Subcutaneous abdominal adipose tissue (tissue), 5 donors: ENCODE measurements at regions not wholly inside any gene's neighbourhood (a gene's known extent, or its start where the extent isn't known, plus 50 kb on each side); places are given as distances from the start of the nearest gene placed in this dataset.
"Not testable (repeated sequence)": the region's sequence is repeated elsewhere in the genome, so short reads cannot be mapped to it uniquely, and the experiment has no call there.

Source experiments
- H3K27ac ChIP-seq: one replicate; pipeline ENCODE4 v1.7.0; 2013; ENCODE audit warnings: low read depth, mild to moderate bottlenecking, inconsistent platforms, low read length, moderate library complexity
- H3K27me3 ChIP-seq, 5 donors: one replicate each; pipeline ENCODE4 v1.7.0; 2013; ENCODE audit warnings: low read length in 5 of 5, inconsistent platforms in 1 of 5; ENCODE audit not compliant: control insufficient read depth in 5 of 5, insufficient read depth in 4 of 5
- H3K36me3 ChIP-seq, 5 donors: one replicate each; pipeline ENCODE4 v1.7.0; 2013; ENCODE audit warnings: low read length in 5 of 5; ENCODE audit not compliant: control insufficient read depth in 5 of 5, insufficient read depth in 5 of 5
- H3K4me1 ChIP-seq, 5 donors: one replicate each; pipeline ENCODE4 v1.7.0; 2013; ENCODE audit warnings: low read length in 5 of 5, mild to moderate bottlenecking in 3 of 5, moderate library complexity in 1 of 5; ENCODE audit not compliant: control insufficient read depth in 5 of 5, insufficient read depth in 5 of 5
- H3K4me3 ChIP-seq, 5 donors: one replicate each; pipeline ENCODE4 v1.7.0; 2013; ENCODE audit warnings: low read length in 5 of 5, low read depth in 1 of 5
- H3K9ac ChIP-seq, 5 donors: one replicate each; pipeline ENCODE4 v1.7.0; 2013; ENCODE audit warnings: low read length in 5 of 5, mild to moderate bottlenecking in 4 of 5, moderate library complexity in 3 of 5
- H3K9me3 ChIP-seq, 5 donors: one replicate each; pipeline ENCODE4 v1.7.0; 2013; ENCODE audit warnings: low read length in 5 of 5; ENCODE audit not compliant: control insufficient read depth in 5 of 5
- donor health status: healthy.
- donor health status: healthy.
- donor health status: healthy.
- donor health status: healthy.
- donor health status: healthy.

DNA sequence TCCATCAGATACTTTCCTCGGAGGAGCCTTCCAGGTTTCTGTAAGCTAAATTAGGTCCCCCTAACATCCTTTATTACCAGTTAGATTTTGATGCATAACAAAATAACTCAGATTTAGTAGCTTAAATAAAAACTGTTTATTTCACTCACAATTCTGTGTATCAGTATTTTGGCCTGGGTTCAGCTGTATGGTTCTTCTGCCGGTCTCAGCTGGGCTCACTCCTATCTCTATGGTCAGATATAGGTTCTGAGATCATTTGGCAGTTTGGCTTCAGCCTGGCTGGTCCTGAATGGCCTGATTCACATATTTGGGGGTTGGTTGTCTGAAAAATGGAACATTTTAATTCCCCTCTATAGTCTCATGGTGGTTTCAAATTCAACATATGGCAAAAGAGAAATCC is 1125.3 kb downstream of the TBL1XR1 start:
- Histone ChIP-seq H3K36me3 (no peaks in the 10 kb centered on the region), H3K4me1 (no peaks in the 10 kb centered on the region), H3K4me3 (no peak overlapping the region), H3K27me3 (no peaks in the 10 kb centered on the region), H3K9me3 (no peaks in the 10 kb centered on the region), H3K9ac (no peak overlapping the region), H3K27ac (no peak overlapping the region)

DNA sequence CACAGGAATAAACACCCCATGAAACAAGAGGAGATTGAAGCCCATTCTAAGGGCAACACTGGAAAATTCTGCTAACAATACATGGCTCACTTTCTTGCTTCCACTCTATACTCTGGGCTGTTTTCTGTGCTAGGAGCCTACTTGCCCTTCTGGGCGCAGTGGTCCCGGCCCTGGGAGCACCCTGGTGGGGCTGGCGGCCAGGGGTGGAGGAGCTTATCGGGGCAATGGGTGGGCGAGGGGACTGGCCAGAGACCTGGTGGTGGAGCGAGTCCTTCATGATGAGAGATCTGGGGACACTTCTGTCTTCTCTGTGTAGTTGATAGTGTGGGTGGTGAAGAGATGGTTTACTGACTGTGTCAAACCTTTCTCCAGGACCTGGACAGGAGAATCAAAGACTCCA is 1128.5 kb downstream of the TBL1XR1 start:
- Histone ChIP-seq H3K27me3 (no peaks in the 10 kb centered on the region), H3K9ac (no peak overlapping the region), H3K27ac (no peak overlapping the region), H3K4me1 (no peaks in the 10 kb centered on the region), H3K4me3 (no peak overlapping the region), H3K36me3 (no peaks in the 10 kb centered on the region), H3K9me3 (no peaks in the 10 kb centered on the region)

GRCh38 chr3:176058856-176059255 is 1138.4 kb downstream of the TBL1XR1 start:
- no peak overlapping the region for H3K27ac ChIP-seq
- no peaks in the 10 kb centered on the region for H3K4me1 ChIP-seq
- no peak overlapping the region for H3K4me3 ChIP-seq
- H3K9ac ChIP-seq: no peak overlapping the region
- no peaks in the 10 kb centered on the region for H3K27me3 ChIP-seq
- no peaks in the 10 kb centered on the region for H3K36me3 ChIP-seq
- H3K9me3 ChIP-seq: peaks cover 0 to 9% (median 4%) of the 10 kb centered on the region in 5 donors

DNA sequence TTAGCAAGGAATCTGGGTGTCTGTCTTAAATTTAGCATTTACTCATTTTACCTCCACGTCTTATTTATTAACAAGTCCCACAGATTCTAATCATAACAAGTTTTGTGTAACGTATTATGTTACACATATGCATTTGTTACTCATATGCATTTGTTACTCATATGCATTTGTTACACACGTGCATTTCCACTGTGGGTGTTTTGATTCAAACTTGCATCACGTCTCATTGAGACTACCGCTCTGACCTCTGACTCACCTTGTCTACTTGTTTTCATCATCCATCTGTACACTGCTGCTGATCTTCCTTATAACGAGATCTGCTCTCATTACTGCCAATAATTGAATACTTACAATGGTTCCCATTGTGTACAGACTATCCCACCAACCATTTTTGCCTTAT is 1141.4 kb downstream of the TBL1XR1 start:
- Histone ChIP-seq H3K4me3 (no peak overlapping the region), H3K9ac (no peak overlapping the region)

DNA sequence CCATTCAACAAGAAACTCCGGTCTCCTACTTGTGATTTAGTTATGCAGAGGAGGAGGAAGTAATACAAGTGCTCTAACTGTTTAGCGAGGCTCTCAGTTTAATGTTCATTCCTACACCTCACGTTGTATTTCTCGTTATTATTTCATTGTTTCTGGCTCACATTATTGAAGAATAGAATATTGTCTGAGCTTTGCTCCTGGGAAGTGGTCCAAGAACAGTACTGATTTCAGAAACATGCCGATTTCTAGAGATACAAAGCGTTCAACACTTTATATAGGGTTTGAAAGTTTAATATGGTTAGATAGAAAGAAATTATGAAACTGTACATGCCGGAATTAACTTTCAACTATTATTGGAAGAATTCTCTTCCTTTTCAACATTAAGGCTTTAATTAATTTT is 1145.5 kb downstream of the TBL1XR1 start:
- no peak overlapping the region for H3K27ac ChIP-seq
- H3K36me3 ChIP-seq: no peaks in the 10 kb centered on the region
- H3K9me3 ChIP-seq: no peaks in the 10 kb centered on the region
- H3K27me3 ChIP-seq: no peaks in the 10 kb centered on the region
- H3K9ac ChIP-seq: no peak overlapping the region
- no peaks in the 10 kb centered on the region for H3K4me1 ChIP-seq
- no peak overlapping the region for H3K4me3 ChIP-seq

More for the DNA sequence above, 1141.4 kb downstream of the TBL1XR1 start:
- no peaks in the 10 kb centered on the region for H3K36me3 ChIP-seq
- peaks cover 0 to 7% (median 1%) of the 10 kb centered on the region in 5 donors for H3K9me3 ChIP-seq
- no peaks in the 10 kb centered on the region for H3K27me3 ChIP-seq
- H3K4me1 ChIP-seq: no peaks in the 10 kb centered on the region
- H3K27ac ChIP-seq: no peak overlapping the region

GRCh38 chr3:176046703-176047102 is 1150.6 kb downstream of the TBL1XR1 start:
- H3K27me3 ChIP-seq: no peaks in the 10 kb centered on the region
- no peaks in the 10 kb centered on the region for H3K36me3 ChIP-seq
- no peak overlapping the region for H3K4me3 ChIP-seq
- no peak overlapping the region for H3K9ac ChIP-seq
- H3K9me3 ChIP-seq: no peaks in the 10 kb centered on the region
- H3K27ac ChIP-seq: no peak overlapping the region
- no peaks in the 10 kb centered on the region for H3K4me1 ChIP-seq

DNA sequence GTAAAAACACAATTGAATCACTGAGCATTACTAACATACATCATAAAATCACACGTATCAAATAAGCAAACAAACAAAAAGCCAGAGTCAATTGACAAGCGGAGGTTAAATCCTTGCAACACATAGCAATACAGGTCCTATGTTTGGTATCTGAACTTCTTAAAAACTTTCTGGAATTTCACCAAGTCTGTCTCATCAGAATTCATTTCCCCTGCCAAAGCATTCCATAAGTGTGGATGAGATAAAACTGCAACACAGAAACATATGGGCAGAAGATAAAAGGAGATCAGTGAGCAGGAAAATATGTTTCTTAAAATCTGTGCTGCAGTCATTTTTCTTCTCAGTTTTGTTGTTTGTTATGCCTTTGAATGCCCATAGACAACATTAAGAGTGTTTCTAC is 1155.5 kb downstream of the TBL1XR1 start:
- H3K4me1 ChIP-seq: no peaks in the 10 kb centered on the region
- no peak overlapping the region for H3K4me3 ChIP-seq
- no peaks in the 10 kb centered on the region for H3K36me3 ChIP-seq
- no peak overlapping the region for H3K27ac ChIP-seq
- H3K27me3 ChIP-seq: no peaks in the 10 kb centered on the region
- peaks cover 0 to under 1% (median 0%) of the 10 kb centered on the region in 5 donors for H3K9me3 ChIP-seq
- H3K9ac ChIP-seq: no peak overlapping the region

DNA sequence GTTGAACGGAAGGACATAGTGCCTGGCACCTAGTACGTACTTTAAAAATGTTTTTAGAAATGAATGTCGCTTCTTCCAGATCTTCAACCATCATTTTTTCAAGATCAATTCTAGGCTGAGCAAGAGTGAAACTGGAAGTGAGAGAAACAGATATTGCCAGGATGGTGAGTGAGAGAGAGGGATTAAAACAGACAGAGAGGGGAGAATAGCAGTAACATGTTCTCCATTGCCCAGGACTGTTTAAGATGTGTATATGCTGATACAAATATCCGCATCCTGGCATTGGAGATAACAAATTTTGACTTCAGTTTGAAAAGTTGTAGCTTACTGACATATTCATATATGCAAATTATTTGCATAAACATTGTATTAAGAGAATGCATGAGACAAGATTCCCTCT is 1156.1 kb downstream of the TBL1XR1 start:
- Histone ChIP-seq H3K27me3 (no peaks in the 10 kb centered on the region), H3K36me3 (no peaks in the 10 kb centered on the region), H3K27ac (no peak overlapping the region), H3K4me1 (no peaks in the 10 kb centered on the region), H3K9me3 (peaks cover 0 to 3% (median 0%) of the 10 kb centered on the region in 5 donors), H3K4me3 (no peak overlapping the region), H3K9ac (no peak overlapping the region)

- Histone ChIP-seq H3K36me3 (no peaks in the 10 kb centered on the region), H3K9me3 (peaks cover 0 to 3% (median 0%) of the 10 kb centered on the region in 5 donors), H3K27me3 (no peaks in the 10 kb centered on the region)
These were observed 1159.6 kb downstream of the TBL1XR1 start for GRCh38 chr3:176037636-176038035.

DNA sequence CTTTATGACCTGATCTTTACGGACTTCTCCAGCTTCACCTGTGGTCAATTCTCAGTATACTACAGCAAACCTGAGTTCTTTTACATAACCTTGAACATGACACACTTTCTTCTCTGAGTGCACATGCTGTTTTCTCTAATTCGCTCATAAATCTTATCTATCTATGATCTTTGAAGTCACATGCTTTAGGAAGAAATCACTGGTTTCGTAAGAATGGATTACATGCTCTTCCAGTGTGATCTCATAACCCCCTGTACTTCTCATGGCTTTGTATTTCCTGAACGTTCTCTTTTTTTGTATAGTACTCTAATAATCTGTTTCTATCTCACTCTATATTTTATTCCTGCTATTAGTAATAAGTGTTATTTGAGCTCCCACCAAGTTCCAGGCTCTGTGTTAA is 1165.2 kb downstream of the TBL1XR1 start:
- H3K4me3 ChIP-seq: no peak overlapping the region
- no peak overlapping the region for H3K9ac ChIP-seq
- peaks cover 0 to 3% (median 0%) of the 10 kb centered on the region in 5 donors for H3K9me3 ChIP-seq
- no peaks in the 10 kb centered on the region for H3K4me1 ChIP-seq
- no peak overlapping the region for H3K27ac ChIP-seq
- no peaks in the 10 kb centered on the region for H3K36me3 ChIP-seq
- H3K27me3 ChIP-seq: no peaks in the 10 kb centered on the region

More at GRCh38 chr3:176037636-176038035, 1159.6 kb downstream of the TBL1XR1 start:
- Histone ChIP-seq H3K27ac (no peak overlapping the region), H3K4me1 (no peaks in the 10 kb centered on the region), H3K9ac (no peak overlapping the region), H3K4me3 (no peak overlapping the region)

DNA sequence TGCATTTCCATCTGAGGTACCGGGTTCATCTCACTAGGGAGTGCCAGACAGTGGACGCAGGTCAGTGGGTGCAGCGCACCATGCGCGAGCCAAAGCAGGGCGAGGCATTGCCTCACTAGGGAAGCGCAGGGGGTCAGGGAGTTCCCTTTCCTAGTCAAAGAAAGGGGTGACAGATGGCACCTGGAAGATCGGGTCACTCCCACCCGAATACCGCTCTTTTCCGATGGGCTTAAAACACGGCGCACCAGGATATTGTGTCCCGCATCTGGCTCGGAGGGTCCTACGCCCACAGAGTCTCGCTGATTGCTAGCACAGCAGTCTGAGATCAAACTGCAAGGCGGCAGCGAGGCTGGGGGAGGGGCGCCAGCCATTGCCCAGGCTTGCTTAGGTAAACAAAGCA is 1157.1 kb downstream of the NAALADL2 start:
- not testable (repeated sequence) for H3K27ac ChIP-seq, H3K4me3 ChIP-seq, H3K36me3 ChIP-seq, H3K27me3 ChIP-seq, H3K9ac ChIP-seq, H3K9me3 ChIP-seq, H3K4me1 ChIP-seq
